HG02870 (cell line): ENCODE measurements at regions not wholly inside any gene's neighbourhood (a gene's known extent, or its start where the extent isn't known, plus 50 kb on each side); places are given as distances from the start of the nearest gene placed in this dataset.

ENCODE experiments used
- ATAC-seq: cut with Tn5 transposase; IDR thresholded peaks from one replicate; pipeline ENCODE4 v1.9.1; 2021; ENCODE audit warnings: mild to moderate bottlenecking, moderate library complexity; ENCODE audit not compliant: unreplicated experiment

DNA sequence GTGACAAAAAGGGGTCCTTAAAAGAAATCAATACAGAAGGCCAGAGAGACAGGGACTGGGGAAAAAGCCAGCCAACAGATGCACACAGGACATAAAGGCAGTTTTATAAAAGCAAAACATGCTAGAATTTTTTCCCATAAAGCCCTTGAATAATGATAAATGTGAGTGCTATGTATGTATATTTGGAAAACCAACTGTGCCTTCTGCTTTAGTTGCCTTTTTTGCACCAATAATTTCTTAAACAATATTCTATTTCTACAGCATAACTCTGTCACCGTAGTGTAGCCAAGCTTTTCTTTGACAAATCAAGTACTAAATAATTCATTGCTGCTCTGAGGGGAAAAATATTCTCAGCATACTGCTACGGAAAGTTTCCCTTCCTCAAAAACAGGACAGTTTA lies 730.6 kb upstream of the NRSN1 start:
- ATAC-seq: no peak

- ATAC-seq: no peak
Measured at GRCh38 chr6:23396949-23397348, 729.1 kb upstream of the NRSN1 start.

DNA sequence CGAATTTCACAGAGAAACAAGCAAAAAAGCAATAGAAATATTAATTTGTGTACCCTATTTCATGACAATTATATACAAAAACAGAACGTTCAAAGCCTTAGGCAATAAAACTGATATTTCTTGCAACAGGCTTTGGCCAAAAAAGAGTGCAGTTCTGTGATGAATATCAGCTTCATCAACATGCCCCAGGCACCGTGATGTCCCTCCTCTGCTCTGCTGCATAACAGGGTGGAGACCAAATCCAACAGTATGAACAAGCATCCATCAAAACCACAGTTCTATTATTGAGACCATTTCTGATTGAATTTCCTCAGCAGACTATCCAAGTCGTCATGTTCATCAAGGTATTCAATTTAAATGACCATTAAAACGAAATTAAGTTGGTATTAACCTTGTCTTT lies 722.6 kb upstream of the NRSN1 start:
- ATAC-seq: no peak

GRCh38 chr6:23409531-23409930 lies 716.5 kb upstream of the NRSN1 start:
- ATAC-seq: no peak

DNA sequence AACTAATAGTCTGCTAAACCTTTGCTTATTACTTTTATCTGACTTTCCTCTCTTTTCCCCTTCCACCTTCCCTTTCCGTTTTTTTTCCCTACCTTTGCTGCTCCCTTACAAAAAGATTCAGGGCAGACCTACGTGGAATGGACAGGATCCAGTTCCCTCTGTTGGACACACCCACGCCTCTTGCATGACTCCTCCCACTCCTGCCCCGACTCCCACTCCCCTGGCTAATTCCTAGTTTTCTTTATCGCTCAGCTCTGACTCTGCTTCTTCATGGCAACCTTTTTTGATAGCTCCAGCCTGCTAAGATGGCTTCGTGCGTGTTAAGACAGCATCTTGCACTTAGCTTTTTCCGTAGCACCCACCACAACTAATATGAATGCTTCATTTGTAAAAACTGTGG lies 715.6 kb upstream of the NRSN1 start:
- no peak for ATAC-seq

- no peak for ATAC-seq
Measured at GRCh38 chr6:23412770-23413169, 713.2 kb upstream of the NRSN1 start.

DNA sequence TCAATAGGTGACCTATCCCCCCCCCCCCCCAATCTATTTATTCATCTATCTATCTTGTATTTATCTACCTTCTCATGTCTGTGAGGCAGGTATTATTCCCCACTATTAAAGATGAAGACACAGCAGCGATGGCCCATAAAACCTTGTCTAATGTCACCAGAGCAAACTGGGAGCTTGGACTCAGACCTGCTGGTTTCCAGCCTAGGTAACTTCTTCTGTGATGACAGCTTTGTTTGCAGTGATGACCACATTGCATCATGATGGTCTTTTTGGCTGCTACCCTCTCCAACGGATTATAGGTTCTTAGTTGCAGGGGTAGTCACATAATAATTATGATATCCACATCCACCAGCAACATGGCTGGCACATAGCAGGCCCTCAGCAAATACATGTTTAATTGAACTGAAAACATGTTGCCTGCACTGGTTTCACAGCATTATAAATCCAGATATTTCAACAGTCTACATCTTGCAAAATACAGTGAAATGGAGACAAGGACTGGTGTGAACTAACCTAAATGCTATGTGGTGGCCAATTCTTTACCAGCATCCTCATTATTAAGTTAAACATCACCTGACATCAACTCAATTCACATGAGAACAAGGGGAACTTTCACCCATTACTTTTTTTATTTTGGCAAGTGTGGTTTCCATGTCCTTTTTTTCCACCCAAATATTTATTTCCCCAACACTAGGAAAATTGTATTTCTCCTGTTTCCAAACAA lies 712.5 kb upstream of the NRSN1 start:
- no peak for ATAC-seq

DNA sequence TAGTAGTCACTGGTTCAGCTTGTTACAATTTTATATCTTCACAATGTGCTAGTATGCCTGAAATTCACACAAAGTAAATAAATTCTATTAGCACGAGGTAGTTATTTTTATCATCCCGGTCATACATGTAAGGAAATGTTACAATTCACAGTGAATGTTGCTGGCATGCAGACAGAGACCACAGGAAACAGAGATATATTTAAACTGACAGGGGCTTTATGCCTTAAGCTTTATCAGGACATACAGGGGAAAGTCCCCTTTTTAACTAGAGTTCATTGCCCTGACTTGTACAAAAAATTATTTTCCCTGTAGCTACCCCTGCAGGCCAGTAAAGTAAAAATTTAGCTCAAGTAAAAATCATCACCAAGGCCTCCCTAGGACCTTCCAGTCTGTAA lies 712.0 kb upstream of the NRSN1 start:
- no peak for ATAC-seq

DNA sequence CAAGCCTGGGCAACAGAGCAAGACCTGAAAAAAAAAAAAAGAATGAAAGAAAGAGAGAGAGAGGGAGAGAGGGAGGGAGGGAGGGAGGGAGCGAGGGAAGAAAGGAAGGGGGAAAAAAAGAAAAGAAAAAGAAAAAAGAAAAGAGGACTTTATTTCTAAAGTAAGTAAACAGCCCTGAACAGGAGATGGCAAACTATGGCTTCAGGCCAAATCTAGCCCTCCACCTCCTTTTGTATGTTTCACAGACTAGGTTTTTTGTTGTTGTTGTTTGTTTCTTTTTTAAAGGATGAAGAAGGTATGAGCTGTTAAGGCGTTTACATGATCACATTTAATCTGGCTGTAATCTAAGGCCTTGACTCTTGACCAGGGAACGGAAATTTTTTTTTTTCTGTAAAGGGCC lies 711.1 kb upstream of the NRSN1 start:
- no peak for ATAC-seq

- ATAC-seq: no peak
Measured at GRCh38 chr6:23415819-23416427, 710.1 kb upstream of the NRSN1 start.

DNA sequence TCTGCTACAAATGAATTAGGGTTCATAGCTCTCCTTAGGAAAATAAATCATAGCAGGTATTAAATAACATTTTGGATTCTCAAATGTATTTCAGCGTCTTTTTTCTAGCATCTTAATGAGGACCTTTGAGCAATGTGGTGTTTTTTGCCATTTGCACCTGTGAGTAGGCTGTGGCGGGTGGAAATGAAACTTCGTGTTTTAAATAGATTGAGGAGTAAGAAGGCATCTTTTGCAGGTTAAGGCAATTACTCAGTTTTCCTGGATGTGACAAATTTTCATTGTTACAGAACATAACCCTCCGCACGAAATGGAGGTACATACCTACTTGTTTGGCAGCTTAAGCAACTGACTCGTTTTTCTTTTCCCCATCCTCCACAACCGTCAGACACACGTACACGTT lies 708.9 kb upstream of the NRSN1 start:
- no peak for ATAC-seq

GRCh38 chr6:23418095-23418494 lies 707.9 kb upstream of the NRSN1 start:
- ATAC-seq: no peak

DNA sequence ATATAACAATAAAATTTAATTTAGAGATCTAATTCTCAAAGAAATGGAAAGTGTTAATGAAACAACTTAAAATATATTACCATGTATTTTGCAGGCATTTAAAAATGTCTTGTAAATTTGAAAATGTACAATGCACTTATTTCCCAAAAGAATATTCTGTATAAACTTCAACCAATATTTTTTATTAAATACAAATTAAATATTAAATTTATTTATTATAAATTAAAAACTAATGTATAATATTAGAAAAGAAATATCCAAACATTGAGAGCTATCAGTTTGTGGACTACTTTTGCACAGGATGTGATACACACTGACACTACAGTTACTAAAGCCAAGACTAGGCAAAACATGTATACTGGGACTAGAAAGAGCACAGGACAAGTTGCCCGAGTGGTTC lies 707.0 kb upstream of the NRSN1 start:
- ATAC-seq: no peak

DNA sequence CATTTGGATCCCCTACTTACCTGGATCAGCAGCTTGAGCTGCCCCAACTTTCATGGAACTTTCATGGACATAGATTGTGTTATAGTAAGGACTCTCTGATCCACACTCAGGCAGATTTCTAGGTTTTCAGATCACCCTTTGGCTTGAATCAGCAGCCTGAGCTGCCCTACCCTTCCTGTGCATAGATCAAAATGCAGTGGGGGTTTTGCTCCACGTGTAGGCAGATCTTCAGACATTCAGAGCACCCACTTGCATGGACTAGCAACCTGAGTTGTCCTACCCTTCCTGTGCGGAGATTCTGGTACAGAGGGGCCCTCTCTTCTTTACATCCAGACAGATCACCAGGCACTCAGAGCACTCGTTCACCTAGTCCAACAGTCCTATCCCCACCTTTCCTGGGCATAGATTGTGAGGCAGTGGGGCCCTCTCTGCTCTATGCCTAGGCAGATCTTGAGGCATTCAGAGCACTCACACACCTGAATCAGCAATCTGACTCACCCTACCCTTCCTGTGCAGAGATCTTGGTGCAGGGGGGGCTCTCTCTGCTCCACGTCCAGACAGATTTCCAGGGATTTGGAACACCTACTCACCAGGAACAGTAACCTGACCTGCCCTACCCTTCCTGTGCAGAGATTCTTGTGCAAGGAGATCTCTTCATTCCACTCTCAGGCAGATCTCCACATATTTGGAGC lies 705.2 kb upstream of the NRSN1 start:
- ATAC-seq: no peak

- ATAC-seq: no peak
Measured at GRCh38 chr6:23424584-23424983, 701.4 kb upstream of the NRSN1 start.

- no peak for ATAC-seq
Measured at GRCh38 chr6:23435126-23435525, 690.9 kb upstream of the NRSN1 start.

DNA sequence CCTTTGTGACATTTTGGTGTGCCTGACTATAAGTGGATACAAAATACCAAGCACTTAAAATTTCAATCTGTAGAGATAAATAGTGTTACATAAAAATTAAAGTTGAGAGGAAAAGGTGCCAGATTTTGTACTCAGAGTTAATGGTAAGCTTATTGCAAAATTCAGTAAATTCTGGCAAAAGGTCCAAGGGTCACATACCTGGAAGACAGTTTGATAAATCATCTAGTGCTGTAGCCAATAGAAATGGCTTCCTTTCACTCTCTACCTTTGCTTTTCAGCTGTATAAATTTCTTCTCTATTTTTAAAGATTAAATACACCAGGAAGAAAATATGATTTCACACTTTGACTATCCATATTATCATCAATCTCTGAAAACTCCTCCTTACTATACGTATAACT lies 690.2 kb upstream of the NRSN1 start:
- no peak for ATAC-seq

GRCh38 chr6:23441808-23442461 lies 684.1 kb upstream of the NRSN1 start:
- ATAC-seq: no peak

DNA sequence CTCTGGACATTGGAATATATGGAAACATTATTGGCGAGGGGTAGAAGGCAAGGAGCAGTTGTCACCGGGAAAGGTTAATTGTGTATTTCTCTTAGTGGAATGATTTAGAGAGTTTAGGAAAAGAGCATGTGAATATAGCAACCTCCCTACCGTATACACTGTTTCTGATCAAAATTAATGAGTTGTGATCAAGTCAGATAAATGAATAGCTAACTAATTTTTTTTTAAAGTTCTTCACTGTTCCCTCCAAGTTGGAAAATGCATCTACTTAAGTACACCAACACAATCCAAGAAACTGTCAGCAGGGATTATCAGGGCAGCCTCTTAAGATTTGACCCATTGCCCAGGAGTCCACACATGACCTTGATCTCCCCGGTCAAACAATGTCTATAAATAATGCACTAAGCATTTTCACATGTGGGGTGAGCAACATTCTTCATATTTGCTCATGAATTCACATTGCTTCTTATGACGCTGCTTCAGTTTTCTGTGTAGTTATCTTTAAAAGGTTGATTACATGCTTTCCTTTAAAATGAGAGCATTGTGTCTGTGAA lies 680.8 kb upstream of the NRSN1 start:
- no peak for ATAC-seq

DNA sequence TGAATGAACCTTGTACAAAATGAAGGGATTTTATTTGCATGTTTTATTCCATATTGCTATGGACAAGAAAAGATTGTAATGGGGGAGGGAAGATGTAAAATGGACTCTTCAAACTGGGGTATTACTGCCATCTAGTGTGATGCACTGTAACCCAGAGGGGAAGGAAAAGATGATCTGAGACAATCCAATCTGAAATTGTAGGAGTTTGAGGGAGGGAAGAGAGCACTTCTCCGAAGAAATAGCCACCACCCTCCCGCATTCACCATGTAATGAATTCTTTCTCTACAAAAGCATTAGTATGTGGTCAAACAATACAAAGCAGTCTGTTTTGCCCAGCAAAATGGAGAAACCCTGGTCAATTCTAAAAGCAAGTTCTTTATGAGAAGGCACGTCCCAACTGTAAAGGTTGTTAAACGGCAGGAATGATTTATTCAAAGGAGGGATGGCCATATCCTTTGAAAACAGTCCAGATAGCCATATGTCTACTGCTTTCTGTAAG lies 679.5 kb upstream of the NRSN1 start:
- no peak for ATAC-seq

DNA sequence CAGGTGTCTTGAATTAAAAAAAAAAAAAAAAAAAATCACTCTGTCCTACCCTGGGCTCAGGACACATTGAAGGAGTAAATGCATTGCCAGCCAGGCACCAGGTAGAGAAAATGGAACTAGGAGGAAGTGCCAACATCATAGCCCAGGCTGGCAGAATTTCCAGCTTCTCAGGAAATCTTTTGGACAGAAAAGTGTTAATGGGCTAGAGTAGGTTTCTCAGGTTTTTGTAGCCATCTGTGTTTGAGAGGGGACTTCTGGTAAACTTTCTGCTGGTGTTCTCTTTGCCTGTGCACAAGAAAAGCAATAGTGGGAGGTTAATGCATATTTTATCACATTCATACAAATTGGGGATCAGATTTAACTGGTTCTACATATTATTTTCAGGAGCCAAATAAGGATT lies 678.3 kb upstream of the NRSN1 start:
- no peak for ATAC-seq
